ENCODE measurements at regions not wholly inside any gene's neighbourhood (a gene's known extent, or its start where the extent isn't known, plus 50 kb on each side); places are given as distances from the start of the nearest gene placed in this dataset.

- DNase-seq (ENCODE audit: low spot score): no peak
Measured at GRCh38 chrX:128310912-128311311, 258.7 kb upstream of the ACTRT1 start.

GRCh38 chrX:128309311-128309710, 257.1 kb upstream of the ACTRT1 start:
- DNase-seq (ENCODE audit: low spot score): no peak

GRCh38 chrX:128294198-128294597, 242.0 kb upstream of the ACTRT1 start:
- DNase-seq (ENCODE audit: low spot score): no peak

- DNase-seq (ENCODE audit: low spot score): no peak
Measured at GRCh38 chrX:128287693-128288092, 235.5 kb upstream of the ACTRT1 start.

GRCh38 chrX:128250621-128251020, 198.4 kb upstream of the ACTRT1 start:
- DNase-seq (ENCODE audit: low spot score): no peak

- DNase-seq (ENCODE audit: low spot score): no peak
Measured at GRCh38 chrX:128216364-128216763, 164.2 kb upstream of the ACTRT1 start.

- no peak for DNase-seq (ENCODE audit: low spot score)
Measured at GRCh38 chrX:128165884-128166408, 113.7 kb upstream of the ACTRT1 start.

- DNase-seq (ENCODE audit: low spot score): no peak
Measured at GRCh38 chrX:128156204-128156603, 104.0 kb upstream of the ACTRT1 start.

GRCh38 chrX:128142745-128143144, 90.5 kb upstream of the ACTRT1 start:
- no peak for DNase-seq (ENCODE audit: low spot score)

GRCh38 chrX:128106630-128107029, 54.4 kb upstream of the ACTRT1 start:
- no peak for DNase-seq (ENCODE audit: low spot score)

GRCh38 chrX:128105659-128106058, 53.5 kb upstream of the ACTRT1 start:
- no peak for DNase-seq (ENCODE audit: low spot score)

Measured in hematopoietic multipotent progenitor cell treated with erythropoietin and hydrocortisone succinate and interleukin-3 and kit ligand, for 17 days (in vitro differentiated cells).